ENCODE measurements at regions not wholly inside any gene's neighbourhood (a gene's known extent, or its start where the extent isn't known, plus 50 kb on each side); places are given as distances from the start of the nearest gene placed in this dataset.

- Histone ChIP-seq H3K79me2 (ENCODE audit: insufficient read depth, low read depth) (no peaks in the 10 kb centered on the region), H4K20me1 (ENCODE audit: insufficient read depth) (no peaks in the 10 kb centered on the region), H2AFZ (ENCODE audit: low read depth) (no peak overlapping the region), H3K9ac (no peak overlapping the region), H3K4me3 (IDR thresholded peaks at IDR 0.05; ENCODE audit: insufficient read depth, low read depth, low read length) (no peak overlapping the region), H3K36me3 (ENCODE audit: insufficient read depth) (no peaks in the 10 kb centered on the region), H3K4me2 (no peak overlapping the region), H3K27me3 (ENCODE audit: insufficient read depth, low read depth) (no peaks in the 10 kb centered on the region), H3K4me1 (ENCODE audit: low read depth, poor library complexity, severe bottlenecking) (no peaks in the 10 kb centered on the region), H3K27ac (no peak overlapping the region)
- TF ChIP-seq, protein P1, sequence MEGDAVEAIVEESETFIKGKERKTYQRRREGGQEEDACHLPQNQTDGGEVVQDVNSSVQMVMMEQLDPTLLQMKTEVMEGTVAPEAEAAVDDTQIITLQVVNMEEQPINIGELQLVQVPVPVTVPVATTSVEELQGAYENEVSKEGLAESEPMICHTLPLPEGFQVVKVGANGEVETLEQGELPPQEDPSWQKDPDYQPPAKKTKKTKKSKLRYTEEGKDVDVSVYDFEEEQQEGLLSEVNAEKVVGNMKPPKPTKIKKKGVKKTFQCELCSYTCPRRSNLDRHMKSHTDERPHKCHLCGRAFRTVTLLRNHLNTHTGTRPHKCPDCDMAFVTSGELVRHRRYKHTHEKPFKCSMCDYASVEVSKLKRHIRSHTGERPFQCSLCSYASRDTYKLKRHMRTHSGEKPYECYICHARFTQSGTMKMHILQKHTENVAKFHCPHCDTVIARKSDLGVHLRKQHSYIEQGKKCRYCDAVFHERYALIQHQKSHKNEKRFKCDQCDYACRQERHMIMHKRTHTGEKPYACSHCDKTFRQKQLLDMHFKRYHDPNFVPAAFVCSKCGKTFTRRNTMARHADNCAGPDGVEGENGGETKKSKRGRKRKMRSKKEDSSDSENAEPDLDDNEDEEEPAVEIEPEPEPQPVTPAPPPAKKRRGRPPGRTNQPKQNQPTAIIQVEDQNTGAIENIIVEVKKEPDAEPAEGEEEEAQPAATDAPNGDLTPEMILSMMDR (conservative IDR thresholded peaks at IDR 0.05; ENCODE audit: low read depth, low read length): no peak
These were observed 110.0 kb upstream of the PAX6 start for GRCh38 chr11:31921081-31921480.

DNA sequence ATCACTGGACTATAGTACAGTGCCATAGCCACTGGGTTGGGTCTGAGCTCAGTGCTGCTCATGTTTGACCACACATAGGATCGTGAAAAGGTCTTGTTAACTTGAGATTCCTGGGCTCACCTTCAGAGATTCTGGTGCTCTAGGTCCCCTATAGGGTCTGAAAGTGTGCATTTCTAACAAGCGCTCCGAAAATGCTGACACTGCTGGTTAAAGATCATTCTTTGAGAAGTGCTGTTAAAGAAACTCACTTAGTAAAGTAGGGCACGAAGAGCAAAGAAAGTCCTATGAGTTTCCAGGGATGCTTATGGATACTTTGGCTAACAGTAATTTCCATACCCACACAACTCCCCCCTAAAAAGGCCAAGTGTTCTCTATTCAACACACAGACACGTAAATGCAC is 108.1 kb upstream of the PAX6 start:
- H3K27ac ChIP-seq: no peak overlapping the region
- no peaks in the 10 kb centered on the region for H3K36me3 ChIP-seq (ENCODE audit: insufficient read depth)
- no peak overlapping the region for H3K4me3 ChIP-seq (IDR thresholded peaks at IDR 0.05; ENCODE audit: insufficient read depth, low read depth, low read length)
- no peak overlapping the region for H2AFZ ChIP-seq (ENCODE audit: low read depth)
- H3K79me2 ChIP-seq (ENCODE audit: insufficient read depth, low read depth): no peaks in the 10 kb centered on the region
- TF ChIP-seq, protein P1 (conservative IDR thresholded peaks at IDR 0.05; ENCODE audit: low read depth, low read length): no peak
- no peak overlapping the region for H3K4me2 ChIP-seq
- no peaks in the 10 kb centered on the region for H3K27me3 ChIP-seq (ENCODE audit: insufficient read depth, low read depth)
- no peaks in the 10 kb centered on the region for H4K20me1 ChIP-seq (ENCODE audit: insufficient read depth)
- H3K4me1 ChIP-seq (ENCODE audit: low read depth, poor library complexity, severe bottlenecking): no peaks in the 10 kb centered on the region
- no peak overlapping the region for H3K9ac ChIP-seq

DNA sequence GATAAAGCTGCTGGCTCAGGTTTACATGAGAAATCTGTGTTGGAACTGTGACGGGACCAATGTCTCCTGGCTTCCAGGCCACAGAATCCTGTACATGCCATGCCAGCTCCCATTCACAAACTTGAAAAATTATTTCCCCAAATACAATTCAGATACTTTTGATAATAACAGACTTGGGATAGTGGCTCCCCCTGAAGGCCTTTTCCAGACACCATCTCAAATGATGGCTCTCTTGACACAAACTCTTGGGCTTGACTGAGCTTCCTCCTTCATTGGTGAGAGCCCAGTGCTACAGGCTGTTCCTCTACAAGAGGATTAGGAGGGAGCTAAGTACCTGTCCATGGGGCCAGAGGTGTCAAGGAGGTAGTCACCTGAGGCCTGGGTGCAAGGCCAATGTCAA is 104.7 kb upstream of the PAX6 start:
- H3K27me3 ChIP-seq (ENCODE audit: insufficient read depth, low read depth): no peaks in the 10 kb centered on the region
- H3K4me2 ChIP-seq: no peak overlapping the region
- no peak overlapping the region for H3K9ac ChIP-seq
- no peaks in the 10 kb centered on the region for H3K79me2 ChIP-seq (ENCODE audit: insufficient read depth, low read depth)
- H3K4me1 ChIP-seq (ENCODE audit: low read depth, poor library complexity, severe bottlenecking): no peaks in the 10 kb centered on the region
- no peak overlapping the region for H3K27ac ChIP-seq
- H4K20me1 ChIP-seq (ENCODE audit: insufficient read depth): no peaks in the 10 kb centered on the region
- H2AFZ ChIP-seq (ENCODE audit: low read depth): no peak overlapping the region
- no peaks in the 10 kb centered on the region for H3K36me3 ChIP-seq (ENCODE audit: insufficient read depth)
- TF ChIP-seq, protein P1 (conservative IDR thresholded peaks at IDR 0.05; ENCODE audit: low read depth, low read length): no peak
- H3K4me3 ChIP-seq (IDR thresholded peaks at IDR 0.05; ENCODE audit: insufficient read depth, low read depth, low read length): no peak overlapping the region

DNA sequence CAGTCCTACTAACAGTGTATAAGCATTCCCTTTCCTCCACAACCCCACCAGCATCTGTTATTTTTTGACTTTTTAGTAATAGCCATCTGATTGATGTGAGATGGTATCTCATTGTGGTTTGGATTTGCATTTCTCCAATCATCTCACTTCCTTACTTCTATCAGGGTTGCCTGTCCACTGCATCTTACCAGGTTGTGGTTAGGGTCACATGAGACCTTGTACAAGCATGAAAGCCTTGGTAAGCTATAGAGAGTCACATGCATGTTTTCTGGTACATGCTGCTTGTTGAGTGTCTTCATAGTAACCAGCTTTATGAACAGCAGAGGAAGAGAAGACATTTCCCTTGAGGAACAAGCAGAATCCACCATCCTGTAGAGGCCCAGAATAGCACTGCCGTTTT is 102.9 kb upstream of the PAX6 start:
- TF ChIP-seq, protein P1 (conservative IDR thresholded peaks at IDR 0.05; ENCODE audit: low read depth, low read length): no peak
- no peaks in the 10 kb centered on the region for H3K36me3 ChIP-seq (ENCODE audit: insufficient read depth)
- no peak overlapping the region for H3K4me3 ChIP-seq (IDR thresholded peaks at IDR 0.05; ENCODE audit: insufficient read depth, low read depth, low read length)
- no peaks in the 10 kb centered on the region for H3K79me2 ChIP-seq (ENCODE audit: insufficient read depth, low read depth)
- H2AFZ ChIP-seq (ENCODE audit: low read depth): no peak overlapping the region
- no peak overlapping the region for H3K9ac ChIP-seq
- no peaks in the 10 kb centered on the region for H3K27me3 ChIP-seq (ENCODE audit: insufficient read depth, low read depth)
- H3K4me2 ChIP-seq: no peak overlapping the region
- H4K20me1 ChIP-seq (ENCODE audit: insufficient read depth): no peaks in the 10 kb centered on the region
- H3K27ac ChIP-seq: no peak overlapping the region
- no peaks in the 10 kb centered on the region for H3K4me1 ChIP-seq (ENCODE audit: low read depth, poor library complexity, severe bottlenecking)

GRCh38 chr11:31912808-31913207 is 101.7 kb upstream of the PAX6 start:
- H4K20me1 ChIP-seq (ENCODE audit: insufficient read depth): no peaks in the 10 kb centered on the region
- no peak overlapping the region for H3K9ac ChIP-seq
- H2AFZ ChIP-seq (ENCODE audit: low read depth): no peak overlapping the region
- no peaks in the 10 kb centered on the region for H3K36me3 ChIP-seq (ENCODE audit: insufficient read depth)
- H3K27me3 ChIP-seq (ENCODE audit: insufficient read depth, low read depth): no peaks in the 10 kb centered on the region
- no peak overlapping the region for H3K4me2 ChIP-seq
- no peaks in the 10 kb centered on the region for H3K79me2 ChIP-seq (ENCODE audit: insufficient read depth, low read depth)
- no peaks in the 10 kb centered on the region for H3K4me1 ChIP-seq (ENCODE audit: low read depth, poor library complexity, severe bottlenecking)
- TF ChIP-seq, protein P1 (conservative IDR thresholded peaks at IDR 0.05; ENCODE audit: low read depth, low read length): no peak
- H3K27ac ChIP-seq: no peak overlapping the region
- H3K4me3 ChIP-seq (IDR thresholded peaks at IDR 0.05; ENCODE audit: insufficient read depth, low read depth, low read length): no peak overlapping the region

All from KMS-11 (cell line).